ENCODE measurements at regions not wholly inside any gene's neighbourhood (a gene's known extent, or its start where the extent isn't known, plus 50 kb on each side); places are given as distances from the start of the nearest gene placed in this dataset.
"Not testable (repeated sequence)": the region's sequence is repeated elsewhere in the genome, so short reads cannot be mapped to it uniquely, and the experiment has no call there.

DNA sequence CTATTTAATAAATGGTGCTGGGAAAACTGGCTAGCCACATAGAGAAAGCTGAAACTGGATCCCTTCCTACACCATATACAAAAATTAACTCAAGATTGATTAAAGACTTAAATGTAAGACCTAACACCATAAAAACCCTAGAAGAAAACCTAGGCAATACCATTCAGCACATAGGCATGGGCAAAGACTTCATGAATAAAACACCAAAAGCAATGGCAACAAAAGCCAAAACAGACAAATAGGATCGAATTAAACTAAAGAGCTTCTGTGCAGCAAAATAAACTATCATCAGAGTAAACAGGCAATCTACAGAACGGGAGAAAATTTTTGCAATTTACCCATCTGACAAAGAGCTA lies 267.9 kb downstream of the HINT1 start:
- H3K4me3 ChIP-seq (ENCODE audit: low read depth in 1 of 2, low read length in 2 of 2): peak overlapping the region; percentile 42 to 59
- H3K36me3 ChIP-seq (ENCODE audit: control insufficient read depth in 1 of 2, insufficient read depth in 2 of 2, low read length in 2 of 2); H3K27ac ChIP-seq (ENCODE audit: low read depth, low read length); H3K27me3 ChIP-seq (ENCODE audit: control insufficient read depth in 1 of 2, insufficient read depth in 2 of 2, low read length in 2 of 2); H3K9me3 ChIP-seq (ENCODE audit: control insufficient read depth in 1 of 2, low read length in 2 of 2); H3K4me1 ChIP-seq (ENCODE audit: control insufficient read depth in 1 of 2, insufficient read depth in 2 of 2, low read length in 2 of 2): not testable (repeated sequence)
- H3K9ac ChIP-seq (ENCODE audit: low read depth in 1 of 2, low read length in 2 of 2): peak overlapping the region in 1 of 2 donors; percentile 25

- Histone ChIP-seq H3K9ac (ENCODE audit: low read depth in 1 of 2, low read length in 2 of 2) (no peak overlapping the region), H3K27me3 (ENCODE audit: control insufficient read depth in 1 of 2, insufficient read depth in 2 of 2, low read length in 2 of 2) (no peaks in the 10 kb centered on the region), H3K36me3 (ENCODE audit: control insufficient read depth in 1 of 2, insufficient read depth in 2 of 2, low read length in 2 of 2) (no peaks in the 10 kb centered on the region), H3K4me3 (ENCODE audit: low read depth in 1 of 2, low read length in 2 of 2) (peak overlapping the region; percentile 29 to 59), H3K9me3 (ENCODE audit: control insufficient read depth in 1 of 2, low read length in 2 of 2) (no peaks in the 10 kb centered on the region), H3K27ac (ENCODE audit: low read depth, low read length) (no peak overlapping the region), H3K4me1 (ENCODE audit: control insufficient read depth in 1 of 2, insufficient read depth in 2 of 2, low read length in 2 of 2) (peaks cover 0 to 5% of the 10 kb centered on the region in 2 donors)
Observed at GRCh38 chr5:130896636-130897035, 268.4 kb downstream of the HINT1 start.

DNA sequence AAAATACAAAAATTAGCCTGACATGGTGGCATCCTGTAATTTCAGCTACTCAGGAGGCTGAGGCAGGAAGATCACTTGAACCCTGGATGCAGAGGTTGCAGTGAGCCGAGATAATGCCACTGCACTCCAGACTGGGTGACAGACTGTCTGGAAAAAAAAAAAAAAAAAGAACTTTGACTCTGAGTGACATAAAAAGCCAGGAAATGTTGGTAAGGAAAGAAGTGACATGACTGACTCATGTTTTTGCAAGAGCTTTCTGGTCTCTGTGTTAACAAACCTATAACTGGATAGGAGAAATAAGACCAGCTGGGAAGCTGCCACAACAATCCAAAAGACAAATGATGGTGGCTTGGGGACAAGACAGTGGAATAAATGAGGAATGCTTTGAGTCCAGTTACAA lies 272.1 kb downstream of the HINT1 start:
- Histone ChIP-seq H3K36me3 (ENCODE audit: control insufficient read depth in 1 of 2, insufficient read depth in 2 of 2, low read length in 2 of 2) (no peaks in the 10 kb centered on the region), H3K9ac (ENCODE audit: low read depth in 1 of 2, low read length in 2 of 2) (no peak overlapping the region), H3K27ac (ENCODE audit: low read depth, low read length) (no peak overlapping the region), H3K27me3 (ENCODE audit: control insufficient read depth in 1 of 2, insufficient read depth in 2 of 2, low read length in 2 of 2) (no peaks in the 10 kb centered on the region), H3K4me1 (ENCODE audit: control insufficient read depth in 1 of 2, insufficient read depth in 2 of 2, low read length in 2 of 2) (peaks cover 3 to 6% of the 10 kb centered on the region in 2 donors), H3K4me3 (ENCODE audit: low read depth in 1 of 2, low read length in 2 of 2) (no peak overlapping the region), H3K9me3 (ENCODE audit: control insufficient read depth in 1 of 2, low read length in 2 of 2) (no peaks in the 10 kb centered on the region)

DNA sequence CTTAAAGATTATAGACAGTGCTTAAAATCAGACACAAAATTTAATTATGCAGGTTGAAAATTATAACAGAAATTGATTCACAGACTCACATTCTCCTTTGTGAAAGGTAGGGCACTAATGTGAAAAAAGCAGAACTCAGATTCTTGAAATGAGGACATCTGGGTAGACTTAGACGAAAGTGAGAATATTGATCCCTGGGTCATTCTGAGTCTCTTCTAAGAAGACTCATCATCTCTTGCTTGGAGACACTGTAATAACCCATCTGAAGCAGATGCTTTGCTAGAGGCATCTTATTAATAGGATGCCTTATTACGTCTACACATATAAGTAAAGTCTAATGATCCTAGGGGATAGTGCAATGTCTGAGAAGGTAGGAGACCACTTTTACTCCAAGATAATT lies 274.4 kb downstream of the HINT1 start:
- no peaks in the 10 kb centered on the region for H3K27me3 ChIP-seq (ENCODE audit: control insufficient read depth in 1 of 2, insufficient read depth in 2 of 2, low read length in 2 of 2)
- H3K4me3 ChIP-seq (ENCODE audit: low read depth in 1 of 2, low read length in 2 of 2): no peak overlapping the region
- H3K27ac ChIP-seq (ENCODE audit: low read depth, low read length): no peak overlapping the region
- H3K36me3 ChIP-seq (ENCODE audit: control insufficient read depth in 1 of 2, insufficient read depth in 2 of 2, low read length in 2 of 2): no peaks in the 10 kb centered on the region
- H3K9me3 ChIP-seq (ENCODE audit: control insufficient read depth in 1 of 2, low read length in 2 of 2): no peaks in the 10 kb centered on the region
- H3K9ac ChIP-seq (ENCODE audit: low read depth in 1 of 2, low read length in 2 of 2): no peak overlapping the region
- peaks cover 13 to 18% of the 10 kb centered on the region in 2 donors for H3K4me1 ChIP-seq (ENCODE audit: control insufficient read depth in 1 of 2, insufficient read depth in 2 of 2, low read length in 2 of 2)

DNA sequence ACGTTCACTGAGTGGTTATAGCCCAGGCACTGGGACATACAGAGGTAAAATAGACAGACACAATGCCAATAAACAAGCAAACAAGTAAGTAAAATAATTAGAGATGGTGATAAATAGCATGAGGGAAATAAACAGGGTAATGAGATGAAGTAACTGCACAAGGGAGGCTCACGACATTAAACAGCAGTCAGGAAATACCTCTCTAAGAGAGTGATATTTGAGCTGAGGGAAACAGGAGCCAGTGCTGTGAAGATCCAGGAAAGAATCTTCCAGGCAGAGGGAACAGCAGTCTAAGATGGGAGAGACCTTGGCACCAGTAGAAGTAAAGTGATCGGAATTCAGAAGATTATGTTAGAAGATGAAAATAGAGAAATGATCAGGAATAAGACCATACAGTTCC lies 279.4 kb downstream of the HINT1 start:
- no peak overlapping the region for H3K27ac ChIP-seq (ENCODE audit: low read depth, low read length)
- H3K4me3 ChIP-seq (ENCODE audit: low read depth in 1 of 2, low read length in 2 of 2): no peak overlapping the region
- H3K9ac ChIP-seq (ENCODE audit: low read depth in 1 of 2, low read length in 2 of 2): no peak overlapping the region
- H3K4me1 ChIP-seq (ENCODE audit: control insufficient read depth in 1 of 2, insufficient read depth in 2 of 2, low read length in 2 of 2): peaks cover 16 to 35% of the 10 kb centered on the region in 2 donors
- H3K36me3 ChIP-seq (ENCODE audit: control insufficient read depth in 1 of 2, insufficient read depth in 2 of 2, low read length in 2 of 2): no peaks in the 10 kb centered on the region
- H3K9me3 ChIP-seq (ENCODE audit: control insufficient read depth in 1 of 2, low read length in 2 of 2): no peaks in the 10 kb centered on the region
- H3K27me3 ChIP-seq (ENCODE audit: control insufficient read depth in 1 of 2, insufficient read depth in 2 of 2, low read length in 2 of 2): no peaks in the 10 kb centered on the region

DNA sequence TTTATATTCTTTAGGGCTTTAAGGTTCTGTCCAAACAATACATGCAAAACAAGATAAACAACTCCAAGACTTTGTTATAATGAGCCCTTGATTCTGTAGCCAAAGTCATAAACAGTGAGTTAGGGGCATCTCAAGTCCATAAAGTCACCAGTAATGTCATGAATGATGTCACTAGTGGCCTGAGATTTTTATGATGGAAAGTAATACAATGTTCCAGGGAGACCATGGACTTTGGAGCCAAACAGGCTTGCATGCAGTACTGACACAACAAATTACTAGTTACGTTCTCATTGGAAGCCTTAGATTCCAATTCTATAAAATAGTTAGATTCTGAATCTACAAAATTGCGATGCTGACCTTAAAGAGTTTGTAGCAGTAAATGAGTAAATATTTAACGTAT lies 280.0 kb downstream of the HINT1 start:
- H3K27me3 ChIP-seq (ENCODE audit: control insufficient read depth in 1 of 2, insufficient read depth in 2 of 2, low read length in 2 of 2): no peaks in the 10 kb centered on the region

GRCh38 chr5:130884023-130884422 lies 281.0 kb downstream of the HINT1 start:
- Histone ChIP-seq H3K4me1 (ENCODE audit: control insufficient read depth in 1 of 2, insufficient read depth in 2 of 2, low read length in 2 of 2) (peaks cover 16 to 35% of the 10 kb centered on the region in 2 donors), H3K9ac (ENCODE audit: low read depth in 1 of 2, low read length in 2 of 2) (no peak overlapping the region), H3K9me3 (ENCODE audit: control insufficient read depth in 1 of 2, low read length in 2 of 2) (no peaks in the 10 kb centered on the region), H3K27me3 (ENCODE audit: control insufficient read depth in 1 of 2, insufficient read depth in 2 of 2, low read length in 2 of 2) (no peaks in the 10 kb centered on the region), H3K4me3 (ENCODE audit: low read depth in 1 of 2, low read length in 2 of 2) (no peak overlapping the region), H3K27ac (ENCODE audit: low read depth, low read length) (no peak overlapping the region), H3K36me3 (ENCODE audit: control insufficient read depth in 1 of 2, insufficient read depth in 2 of 2, low read length in 2 of 2) (no peaks in the 10 kb centered on the region)

More for the DNA sequence above, 280.0 kb downstream of the HINT1 start:
- H3K9me3 ChIP-seq (ENCODE audit: control insufficient read depth in 1 of 2, low read length in 2 of 2): no peaks in the 10 kb centered on the region
- no peak overlapping the region for H3K4me3 ChIP-seq (ENCODE audit: low read depth in 1 of 2, low read length in 2 of 2)
- H3K4me1 ChIP-seq (ENCODE audit: control insufficient read depth in 1 of 2, insufficient read depth in 2 of 2, low read length in 2 of 2): peaks cover 16 to 35% of the 10 kb centered on the region in 2 donors
- no peak overlapping the region for H3K9ac ChIP-seq (ENCODE audit: low read depth in 1 of 2, low read length in 2 of 2)
- no peaks in the 10 kb centered on the region for H3K36me3 ChIP-seq (ENCODE audit: control insufficient read depth in 1 of 2, insufficient read depth in 2 of 2, low read length in 2 of 2)
- no peak overlapping the region for H3K27ac ChIP-seq (ENCODE audit: low read depth, low read length)

GRCh38 chr5:130875656-130876055 lies 289.4 kb downstream of the HINT1 start:
- Histone ChIP-seq H3K4me3 (ENCODE audit: low read depth in 1 of 2, low read length in 2 of 2) (no peak overlapping the region), H3K36me3 (ENCODE audit: control insufficient read depth in 1 of 2, insufficient read depth in 2 of 2, low read length in 2 of 2) (no peaks in the 10 kb centered on the region), H3K27ac (ENCODE audit: low read depth, low read length) (no peak overlapping the region), H3K4me1 (ENCODE audit: control insufficient read depth in 1 of 2, insufficient read depth in 2 of 2, low read length in 2 of 2) (no peaks in the 10 kb centered on the region), H3K9ac (ENCODE audit: low read depth in 1 of 2, low read length in 2 of 2) (no peak overlapping the region), H3K27me3 (ENCODE audit: control insufficient read depth in 1 of 2, insufficient read depth in 2 of 2, low read length in 2 of 2) (no peaks in the 10 kb centered on the region), H3K9me3 (ENCODE audit: control insufficient read depth in 1 of 2, low read length in 2 of 2) (no peaks in the 10 kb centered on the region)

GRCh38 chr5:130874861-130875417 lies 290.1 kb downstream of the HINT1 start:
- Histone ChIP-seq H3K27ac (ENCODE audit: low read depth, low read length) (no peak overlapping the region), H3K9ac (ENCODE audit: low read depth in 1 of 2, low read length in 2 of 2) (no peak overlapping the region), H3K36me3 (ENCODE audit: control insufficient read depth in 1 of 2, insufficient read depth in 2 of 2, low read length in 2 of 2) (no peaks in the 10 kb centered on the region), H3K4me1 (ENCODE audit: control insufficient read depth in 1 of 2, insufficient read depth in 2 of 2, low read length in 2 of 2) (no peaks in the 10 kb centered on the region), H3K27me3 (ENCODE audit: control insufficient read depth in 1 of 2, insufficient read depth in 2 of 2, low read length in 2 of 2) (no peaks in the 10 kb centered on the region), H3K4me3 (ENCODE audit: low read depth in 1 of 2, low read length in 2 of 2) (no peak overlapping the region), H3K9me3 (ENCODE audit: control insufficient read depth in 1 of 2, low read length in 2 of 2) (no peaks in the 10 kb centered on the region)

DNA sequence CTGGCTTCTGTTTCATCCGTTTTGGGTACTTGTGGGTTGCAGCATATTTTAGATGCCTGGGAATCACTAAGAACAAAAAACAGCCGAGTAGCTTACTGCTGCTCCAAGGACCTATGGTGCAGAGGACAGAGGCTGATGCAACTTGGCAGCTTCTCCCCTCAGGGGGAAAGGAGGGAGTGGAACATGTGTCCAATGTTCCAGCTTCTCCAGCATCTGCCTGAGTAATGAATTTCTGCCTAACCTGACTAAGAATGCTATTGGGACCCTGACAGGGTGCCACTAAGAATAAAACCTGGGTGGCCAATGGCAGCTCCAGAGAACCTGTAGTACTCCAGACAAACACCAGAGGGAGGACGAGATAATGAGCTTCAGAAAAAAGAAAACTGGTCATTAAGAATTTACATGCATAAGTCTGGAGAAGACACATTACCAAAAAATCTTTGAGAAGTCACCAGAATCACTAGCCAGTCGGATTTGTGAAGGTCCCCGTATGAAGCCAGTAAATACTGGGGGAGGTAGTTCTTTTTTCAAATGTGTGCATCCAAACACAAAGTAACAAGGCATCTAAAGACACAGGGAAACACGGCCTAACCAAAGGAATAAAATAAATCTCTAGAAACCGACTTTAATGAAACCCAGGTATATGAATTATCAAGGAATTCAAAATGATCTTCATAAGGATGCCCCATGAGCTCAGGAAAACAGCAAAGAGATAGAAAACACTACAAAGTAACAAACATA lies 293.5 kb downstream of the HINT1 start:
- Histone ChIP-seq H3K27ac (ENCODE audit: low read depth, low read length) (no peak overlapping the region), H3K36me3 (ENCODE audit: control insufficient read depth in 1 of 2, insufficient read depth in 2 of 2, low read length in 2 of 2) (no peaks in the 10 kb centered on the region), H3K4me3 (ENCODE audit: low read depth in 1 of 2, low read length in 2 of 2) (no peak overlapping the region), H3K27me3 (ENCODE audit: control insufficient read depth in 1 of 2, insufficient read depth in 2 of 2, low read length in 2 of 2) (no peaks in the 10 kb centered on the region), H3K9ac (ENCODE audit: low read depth in 1 of 2, low read length in 2 of 2) (no peak overlapping the region), H3K9me3 (ENCODE audit: control insufficient read depth in 1 of 2, low read length in 2 of 2) (no peaks in the 10 kb centered on the region), H3K4me1 (ENCODE audit: control insufficient read depth in 1 of 2, insufficient read depth in 2 of 2, low read length in 2 of 2) (no peaks in the 10 kb centered on the region)
